ENCODE measurements at regions not wholly inside any gene's neighbourhood (a gene's known extent, or its start where the extent isn't known, plus 50 kb on each side); places are given as distances from the start of the nearest gene placed in this dataset.

- no peak for TF ChIP-seq CTCF (IDR thresholded peaks at IDR 0.05)
- TF ChIP-seq EZH2phosphoT487 (IDR thresholded peaks at IDR 0.05): no peak
- TF ChIP-seq EZH2 (IDR thresholded peaks at IDR 0.05): no peak
These were observed 70.4 kb downstream of the IGLL1 start for GRCh38 chr22:23509571-23510302.

Measured in neural progenitor cell (in vitro differentiated cells).